Endothelial cell of umbilical vein (primary cell): ENCODE measurements at regions not wholly inside any gene's neighbourhood (a gene's known extent, or its start where the extent isn't known, plus 50 kb on each side); places are given as distances from the start of the nearest gene placed in this dataset.

Source experiments
- BruUV-seq: library from RNA; stranded (reverse); fragments of 400-500 nt; replicated peaks from 2 replicates; lab custom pipeline; 2021; lab: Mats Ljungman, UMichigan
- CTCF ChIA-PET: fragments of 300-600, 350-600 bp; sonication (Branson Sonifier 250); formaldehyde crosslinking; loops from one replicate; lab custom pipeline; 2021; ENCODE audit warnings: antibody characterized with exemption, inconsistent platforms; lab: Charles Lee
- POLR2A ChIA-PET: fragments of 300-600, 350-600 bp; sonication (Branson Sonifier 250); formaldehyde crosslinking; loops from one replicate; lab custom pipeline; 2021; ENCODE audit warnings: antibody characterized with exemption, inconsistent platforms; lab: Charles Lee
- DNase-seq: peaks from one replicate; pipeline ENCODE4 v3.0.0-alpha.2; 2011; ENCODE audit warnings: low read depth, low spot score
- FAIRE-seq: peaks from 2 replicates; lab custom pipeline; 2011; peaks lifted over from hg19 to GRCh38; lab: Jason Lieb, UNC
- H2AFZ ChIP-seq: 2 replicates; pipeline ENCODE4 v1.6.0; 2012; ENCODE audit warnings: low read depth, low read length, control low read depth, inconsistent platforms
- H3K27ac ChIP-seq: 2 replicates; pipeline ENCODE4 v1.5.1; 2011; ENCODE audit warnings: low read depth, mild to moderate bottlenecking, control low read depth, low read length, moderate library complexity; ENCODE audit not compliant: insufficient read depth
- H3K27me3 ChIP-seq, 2 experiments: 2 replicates each; pipeline versions ENCODE4 v1.6.0 to v1.6.1; 2011; ENCODE audit warnings: low read length in 2 of 2, mixed read lengths in 1 of 2; ENCODE audit not compliant: control insufficient read depth in 2 of 2, insufficient read depth in 2 of 2
- H3K36me3 ChIP-seq, 2 experiments: 2 replicates in 1 of 2; 3 replicates in 1 of 2; pipeline ENCODE4 v1.5.1; 2011; ENCODE audit warnings: low read length in 2 of 2, mild to moderate bottlenecking in 1 of 2, moderate library complexity in 1 of 2; ENCODE audit not compliant: control insufficient read depth in 2 of 2, insufficient read depth in 2 of 2; ENCODE audit errors: extremely low read depth in 1 of 2
- H3K4me1 ChIP-seq: 3 replicates; pipeline ENCODE4 v1.5.1; 2011; ENCODE audit warnings: mild to moderate bottlenecking, low read length; ENCODE audit not compliant: control insufficient read depth, insufficient read depth; ENCODE audit errors: extremely low read depth
- H3K4me2 ChIP-seq: 2 replicates; pipeline ENCODE4 v1.6.1; 2011; ENCODE audit warnings: low read length, control low read depth, mixed read lengths; ENCODE audit not compliant: insufficient read depth
- H3K4me3 ChIP-seq, 3 experiments: fragments of 200-600 bp in 1 of 3; sonication (generic), shearing (Covaris generic) in 1 of 3; replicated peaks in 1 of 3; 2 replicates each; pipeline ENCODE4 v1.5.1; 2011 to 2016; ENCODE audit warnings: control low read depth in 3 of 3, low read length in 3 of 3, mild to moderate bottlenecking in 2 of 3, inconsistent platforms in 1 of 3, low read depth in 1 of 3, moderate library complexity in 1 of 3; ENCODE audit not compliant: insufficient read depth in 1 of 3
- H3K79me2 ChIP-seq: 2 replicates; pipeline ENCODE4 v1.6.0; 2012; ENCODE audit warnings: low read length, inconsistent platforms; ENCODE audit not compliant: control insufficient read depth, insufficient read depth
- H3K9ac ChIP-seq: replicated peaks from 2 replicates; pipeline ENCODE3; 2011; ENCODE audit warnings: low read length, control low read depth; ENCODE audit not compliant: insufficient read depth; ENCODE audit errors: extremely low read depth
- H3K9me1 ChIP-seq: replicated peaks from 3 replicates; pipeline ENCODE4 v1.6.0; 2011; ENCODE audit warnings: mild to moderate bottlenecking, low read length; ENCODE audit not compliant: control insufficient read depth, insufficient read depth; ENCODE audit errors: extremely low read depth
- H3K9me3 ChIP-seq: replicated peaks from 2 replicates; pipeline ENCODE4 v1.5.1; 2012; ENCODE audit warnings: low read length, inconsistent platforms; ENCODE audit not compliant: control insufficient read depth, insufficient read depth
- H4K20me1 ChIP-seq: replicated peaks from 2 replicates; pipeline ENCODE3; 2011; ENCODE audit warnings: mild to moderate bottlenecking, low read length; ENCODE audit not compliant: control insufficient read depth, insufficient read depth; ENCODE audit errors: extremely low read depth
- CTCF ChIP-seq, 2 donors: IDR thresholded peaks; 1 replicate in 1 of 2; 2 replicates in 1 of 2; pipeline ENCODE4 v1.5.1; 2011; ENCODE audit warnings: low read length in 2 of 2, mild to moderate bottlenecking in 2 of 2, moderate library complexity in 2 of 2, control low read depth in 1 of 2, inconsistent platforms in 1 of 2, low read depth in 1 of 2; ENCODE audit not compliant: insufficient read depth in 1 of 2; ENCODE audit errors: extremely low read depth in 1 of 2
- EZH2 ChIP-seq: IDR thresholded peaks from 2 replicates; pipeline ENCODE4 v1.6.1; 2012; ENCODE audit warnings: borderline replicate concordance, low read depth, mild to moderate bottlenecking, moderate library complexity, low read length, inconsistent platforms; ENCODE audit not compliant: severe bottlenecking
- FOS ChIP-seq: IDR thresholded peaks from 2 replicates; pipeline ENCODE4 v1.6.1; 2011; ENCODE audit warnings: mild to moderate bottlenecking, low read length, moderate library complexity, borderline replicate concordance; ENCODE audit not compliant: insufficient read depth
- GATA2 ChIP-seq: IDR thresholded peaks from 2 replicates; pipeline ENCODE4 v1.7.0; 2011; ENCODE audit warnings: low read depth, mild to moderate bottlenecking, moderate library complexity, mixed read lengths, low read length; ENCODE audit not compliant: insufficient read length, insufficient read depth
- JUN ChIP-seq: IDR thresholded peaks from 2 replicates; pipeline ENCODE4 v1.6.1; 2011; ENCODE audit warnings: borderline replicate concordance, low read depth; ENCODE audit not compliant: insufficient read length, insufficient read depth
- MAX ChIP-seq: IDR thresholded peaks from 2 replicates; pipeline ENCODE4 v1.6.1; 2011; ENCODE audit not compliant: insufficient read depth, insufficient read length
- MYC ChIP-seq: IDR thresholded peaks from one replicate; pipeline ENCODE4 v1.6.1; 2011; ENCODE audit warnings: mild to moderate bottlenecking, low read depth, low read length
- POLR2A ChIP-seq: IDR thresholded peaks from 2 replicates; pipeline ENCODE4 v1.6.1; 2012; ENCODE audit warnings: low read depth, mild to moderate bottlenecking, control low read depth, low read length
- POLR2AphosphoS5 ChIP-seq: IDR thresholded peaks from 2 replicates; pipeline ENCODE4 v1.6.1; 2012; ENCODE audit warnings: low read depth, mild to moderate bottlenecking, control low read depth, low read length, moderate library complexity; ENCODE audit not compliant: insufficient read depth
- dilution Hi-C: fragments of 300-500 bp; cut with MboI; formaldehyde crosslinking; loops from one replicate; pipeline ENCODE4 v1.15.0; 2019; ENCODE audit warnings: low sequenced_read_pairs; ENCODE audit not compliant: extremely low pct_ligation_motif_present
- intact Hi-C: fragments of 100-400 bp; cut with micrococcal nuclease; formaldehyde crosslinking; loops from one replicate; pipeline ENCODE4 v1.10.0; 2022

GRCh38 chr12:23174917-23175316 is 549.9 kb downstream of the ETNK1 start:
- DNase-seq (no peak), FAIRE-seq (no peak)
- no peaks in the 10 kb centered on the region for H4K20me1 ChIP-seq
- no peak overlapping the region for H2AFZ ChIP-seq
- no peaks in the 10 kb centered on the region for H3K9me3 ChIP-seq
- H3K4me2 ChIP-seq = no peak overlapping the region
- POLR2A ChIA-PET = no interaction called here
- H3K27me3 ChIP-seq = no peaks in the 10 kb centered on the region
- no peak overlapping the region for H3K27ac ChIP-seq
- no peaks in the 10 kb centered on the region for H3K9me1 ChIP-seq
- dilution Hi-C loops = no loop called here
- BruUV-seq = no TSS peak
- CTCF ChIA-PET = no interaction called here
- intact Hi-C loops = no loop called here
- H3K4me1 ChIP-seq = no peaks in the 10 kb centered on the region
- no peaks in the 10 kb centered on the region for H3K36me3 ChIP-seq
- TF ChIP-seq POLR2AphosphoS5 (no peak), JUN (no peak), FOS (no peak), GATA2 (no peak), POLR2A (no peak)
- H3K4me3 ChIP-seq = no peak overlapping the region
- H3K79me2 ChIP-seq = no peaks in the 10 kb centered on the region
- H3K9ac ChIP-seq = no peak overlapping the region

- DNase-seq (no peak), FAIRE-seq (no peak)
- no peaks in the 10 kb centered on the region for H3K4me1 ChIP-seq
- H2AFZ ChIP-seq = no peak overlapping the region
- no peak overlapping the region for H3K9ac ChIP-seq
- intact Hi-C loops (loop anchor here (10.0 kb wide), 1 partner anchor 791 kb away; no protein-coding TSS in a partner anchor), dilution Hi-C loops (no loop called here)
- H3K4me3 ChIP-seq = no peak overlapping the region
- TF ChIP-seq EZH2 (no peak), MYC (no peak), CTCF (IDR thresholded peaks at IDR 0.05; ENCODE audit: extremely low read depth in 1 of 2, insufficient read depth in 1 of 2, low read depth in 1 of 2, low read length in 2 of 2) (no peak), JUN (no peak), FOS (no peak), MAX (no peak), POLR2A (no peak), GATA2 (no peak), POLR2AphosphoS5 (no peak)
- no peaks in the 10 kb centered on the region for H3K27me3 ChIP-seq
- no peaks in the 10 kb centered on the region for H4K20me1 ChIP-seq
- CTCF ChIA-PET = no interaction called here
- no peaks in the 10 kb centered on the region for H3K9me3 ChIP-seq
- no peaks in the 10 kb centered on the region for H3K9me1 ChIP-seq
- no peaks in the 10 kb centered on the region for H3K36me3 ChIP-seq
- BruUV-seq = no TSS peak
- H3K4me2 ChIP-seq = no peak overlapping the region
- no peak overlapping the region for H3K27ac ChIP-seq
- POLR2A ChIA-PET = no interaction called here
- no peaks in the 10 kb centered on the region for H3K79me2 ChIP-seq
Measured at GRCh38 chr12:23185346-23185745, 560.4 kb downstream of the ETNK1 start.
